Endodermal cell (in vitro differentiated cells): ENCODE measurements at regions not wholly inside any gene's neighbourhood (a gene's known extent, or its start where the extent isn't known, plus 50 kb on each side); places are given as distances from the start of the nearest gene placed in this dataset.

Experiments used
- DNase-seq: peaks from one replicate; pipeline ENCODE4 v3.0.0-alpha.2; 2017
- H3K27ac ChIP-seq: 2 replicates; pipeline ENCODE4 v1.5.1; 2013; ENCODE audit warnings: mild to moderate bottlenecking, low read depth, low read length, moderate library complexity
- H3K27me3 ChIP-seq: 2 replicates; pipeline ENCODE4 v1.6.1; 2013; ENCODE audit warnings: mild to moderate bottlenecking, low read length, moderate library complexity; ENCODE audit not compliant: insufficient read depth, control insufficient read depth, poor library complexity, severe bottlenecking
- H3K36me3 ChIP-seq: 2 replicates; pipeline ENCODE4 v1.7.0; 2013; ENCODE audit warnings: mild to moderate bottlenecking, low read length, moderate library complexity; ENCODE audit not compliant: control insufficient read depth, insufficient read depth
- H3K4me1 ChIP-seq: one replicate; pipeline ENCODE4 v1.7.0; 2013; ENCODE audit warnings: low read length; ENCODE audit not compliant: control insufficient read depth, insufficient read depth
- H3K4me3 ChIP-seq: 2 replicates; pipeline ENCODE4 v1.5.1; 2013; ENCODE audit warnings: mild to moderate bottlenecking, low read length, moderate library complexity
- H3K9ac ChIP-seq: 2 replicates; pipeline ENCODE4 v1.6.1; 2013; ENCODE audit warnings: mild to moderate bottlenecking, low read length, moderate library complexity; ENCODE audit not compliant: poor library complexity, severe bottlenecking; ENCODE audit errors: extremely low read depth
- H3K9me3 ChIP-seq: 2 replicates; pipeline ENCODE4 v1.6.1; 2013; ENCODE audit warnings: mild to moderate bottlenecking, low read length, moderate library complexity; ENCODE audit not compliant: control insufficient read depth
- H3K27ac Mint-ChIP-seq: 2 replicates; pipeline ENCODE4 v1.8.0; 2020; ENCODE audit warnings: mixed read lengths
- H3K27me3 Mint-ChIP-seq: 2 replicates; pipeline ENCODE4 v1.8.0; 2021; ENCODE audit warnings: mild to moderate bottlenecking, mixed read lengths; ENCODE audit not compliant: insufficient read depth
- H3K36me3 Mint-ChIP-seq: 2 replicates; pipeline ENCODE4 v1.8.0; 2020; ENCODE audit warnings: low read depth, mixed read lengths
- H3K4me1 Mint-ChIP-seq: 2 replicates; pipeline ENCODE4 v1.8.0; 2020; ENCODE audit warnings: mixed read lengths
- H3K4me3 Mint-ChIP-seq: 2 replicates; pipeline ENCODE4 v1.8.0; 2020; ENCODE audit warnings: mild to moderate bottlenecking, moderate library complexity, mixed read lengths
- H3K9me3 Mint-ChIP-seq: 2 replicates; pipeline ENCODE4 v1.8.0; 2020; ENCODE audit warnings: mild to moderate bottlenecking, mixed read lengths
- WGBS, 2 experiments: methylation state at CpG; one replicate each; pipeline versions ENCODE4 v1.1.5 to v1.1.7; 2013; ENCODE audit warnings: missing lambda C conversion rate in 2 of 2, mixed read lengths in 1 of 2; ENCODE audit not compliant: insufficient coverage in 1 of 2, insufficient read length in 1 of 2; 5-methylcytosine and 5-hydroxymethylcytosine counted together
- TF ChIP-seq, protein P1 (sequence below): fragments of 200-600 bp; sonication (generic); conservative IDR thresholded peaks from 2 replicates; pipeline ENCODE4 v1.5.0; 2021; ENCODE audit warnings: antibody characterized with exemption, mild to moderate bottlenecking

DNA sequence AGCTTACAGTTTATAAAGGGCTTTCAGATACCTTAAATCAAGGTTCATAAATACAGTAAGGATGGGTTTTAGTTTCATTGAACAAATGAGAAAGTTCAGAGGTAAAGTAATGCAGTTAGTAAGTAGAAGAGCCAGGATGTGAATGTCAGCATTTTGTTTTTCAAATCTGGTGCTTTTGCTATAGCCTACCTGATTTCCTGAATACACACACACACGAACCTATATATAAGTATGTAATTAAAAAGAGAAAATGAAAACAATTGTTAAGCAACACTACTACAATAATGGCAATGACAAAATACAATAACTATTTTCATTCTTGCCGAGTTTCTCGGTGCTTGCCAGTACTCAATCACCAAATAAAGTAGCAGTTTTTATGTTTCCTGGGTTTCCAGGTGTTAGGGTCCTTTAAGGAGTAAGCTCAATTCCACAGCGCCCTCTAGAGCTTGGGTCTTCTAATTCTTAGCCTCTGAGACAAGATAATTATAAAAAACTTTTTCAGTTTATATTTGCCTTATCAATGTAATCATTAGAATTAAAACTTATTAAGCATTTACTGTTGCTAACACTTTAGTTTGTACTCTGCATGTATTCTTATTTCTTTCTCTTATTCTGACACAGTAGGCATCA, 512.9 kb upstream of the ACVR2A start:
- no peak overlapping the region for H3K4me3 Mint-ChIP-seq
- DNase-seq, result peak; percentile 69
- H3K27me3 Mint-ChIP-seq, result no peaks in the 10 kb centered on the region

DNA sequence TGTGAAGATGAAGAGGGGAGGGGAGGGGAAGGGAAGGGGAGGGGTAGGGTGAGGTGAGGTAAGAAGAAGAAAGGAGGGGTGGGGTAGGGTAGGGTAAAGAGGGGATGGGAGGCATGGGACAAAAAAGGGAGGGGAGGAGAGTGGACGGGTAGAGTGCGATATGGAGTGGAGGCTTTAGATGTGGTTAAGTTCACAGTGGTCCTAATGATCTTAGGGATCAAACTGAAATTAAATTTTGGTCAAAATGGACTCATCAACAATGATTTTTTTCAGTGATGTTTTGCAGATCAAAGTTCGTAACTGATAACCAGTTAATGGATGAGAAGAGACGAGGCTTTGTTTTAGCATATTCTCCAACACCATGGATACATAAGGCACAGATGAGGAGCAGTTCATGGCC, 513.9 kb upstream of the ACVR2A start:
- H3K27ac ChIP-seq, result no peak overlapping the region
- no peaks in the 10 kb centered on the region for H3K27me3 ChIP-seq
- WGBS, 2 experiments, result 92 to 100% methylated on average over 3 to 4 of the region's 4 CpGs
- no peak overlapping the region for H3K4me3 Mint-ChIP-seq
- no peak overlapping the region for H3K4me3 ChIP-seq
- no peak for DNase-seq
- H3K27me3 Mint-ChIP-seq, result no peaks in the 10 kb centered on the region
- TF ChIP-seq, protein P1, sequence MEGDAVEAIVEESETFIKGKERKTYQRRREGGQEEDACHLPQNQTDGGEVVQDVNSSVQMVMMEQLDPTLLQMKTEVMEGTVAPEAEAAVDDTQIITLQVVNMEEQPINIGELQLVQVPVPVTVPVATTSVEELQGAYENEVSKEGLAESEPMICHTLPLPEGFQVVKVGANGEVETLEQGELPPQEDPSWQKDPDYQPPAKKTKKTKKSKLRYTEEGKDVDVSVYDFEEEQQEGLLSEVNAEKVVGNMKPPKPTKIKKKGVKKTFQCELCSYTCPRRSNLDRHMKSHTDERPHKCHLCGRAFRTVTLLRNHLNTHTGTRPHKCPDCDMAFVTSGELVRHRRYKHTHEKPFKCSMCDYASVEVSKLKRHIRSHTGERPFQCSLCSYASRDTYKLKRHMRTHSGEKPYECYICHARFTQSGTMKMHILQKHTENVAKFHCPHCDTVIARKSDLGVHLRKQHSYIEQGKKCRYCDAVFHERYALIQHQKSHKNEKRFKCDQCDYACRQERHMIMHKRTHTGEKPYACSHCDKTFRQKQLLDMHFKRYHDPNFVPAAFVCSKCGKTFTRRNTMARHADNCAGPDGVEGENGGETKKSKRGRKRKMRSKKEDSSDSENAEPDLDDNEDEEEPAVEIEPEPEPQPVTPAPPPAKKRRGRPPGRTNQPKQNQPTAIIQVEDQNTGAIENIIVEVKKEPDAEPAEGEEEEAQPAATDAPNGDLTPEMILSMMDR, result no peak
- H3K36me3 Mint-ChIP-seq, result no peaks in the 10 kb centered on the region
- no peaks in the 10 kb centered on the region for H3K36me3 ChIP-seq
- H3K27ac Mint-ChIP-seq, result no peak overlapping the region
- H3K9me3 ChIP-seq, result no peaks in the 10 kb centered on the region
- peaks cover 4% of the 10 kb centered on the region for H3K9me3 Mint-ChIP-seq
- H3K9ac ChIP-seq, result no peak overlapping the region
- no peaks in the 10 kb centered on the region for H3K4me1 Mint-ChIP-seq
- H3K4me1 ChIP-seq, result no peaks in the 10 kb centered on the region

More for the DNA sequence above, 512.9 kb upstream of the ACVR2A start:
- H3K27me3 ChIP-seq, result no peaks in the 10 kb centered on the region
- no peak overlapping the region for H3K27ac ChIP-seq
- H3K9me3 ChIP-seq, result no peaks in the 10 kb centered on the region
- H3K4me1 Mint-ChIP-seq, result no peaks in the 10 kb centered on the region
- H3K4me3 ChIP-seq, result no peak overlapping the region
- no peak overlapping the region for H3K27ac Mint-ChIP-seq
- 24 to 44% methylated on average over 2 to 3 of the region's 4 CpGs for WGBS, 2 experiments
- no peaks in the 10 kb centered on the region for H3K36me3 Mint-ChIP-seq
- H3K9me3 Mint-ChIP-seq, result peaks cover 4% of the 10 kb centered on the region
- H3K36me3 ChIP-seq, result no peaks in the 10 kb centered on the region
- H3K4me1 ChIP-seq, result no peaks in the 10 kb centered on the region
- H3K9ac ChIP-seq, result no peak overlapping the region
- TF ChIP-seq, protein P1, result peak; percentile 87

DNA sequence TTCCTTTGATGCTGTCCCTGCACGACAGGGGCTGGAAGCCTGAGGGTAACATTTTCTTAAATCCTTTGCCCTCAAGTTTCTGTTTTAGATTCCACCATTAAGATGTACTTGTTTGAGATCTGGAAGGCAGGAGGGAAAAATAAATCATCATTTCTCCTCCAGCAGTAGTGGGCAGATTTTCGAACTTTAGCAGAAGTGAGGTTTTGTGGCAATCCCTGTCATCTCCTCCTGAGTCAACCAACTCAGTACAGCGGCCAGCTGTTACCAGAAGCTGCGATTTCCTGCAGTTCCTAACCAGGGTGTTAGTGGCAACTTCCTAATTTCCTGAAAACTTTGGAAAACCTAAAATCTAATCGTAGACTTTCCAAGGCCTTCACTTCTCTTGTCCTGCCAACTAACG, 517.2 kb upstream of the ACVR2A start:
- Histone ChIP-seq H3K9me3 (no peaks in the 10 kb centered on the region), H3K36me3 (no peaks in the 10 kb centered on the region), H3K27me3 (no peaks in the 10 kb centered on the region), H3K4me1 (no peaks in the 10 kb centered on the region), H3K9ac (no peak overlapping the region), H3K27ac (no peak overlapping the region), H3K4me3 (no peak overlapping the region)
- H3K27me3 Mint-ChIP-seq, result no peaks in the 10 kb centered on the region
- no peaks in the 10 kb centered on the region for H3K4me1 Mint-ChIP-seq
- H3K27ac Mint-ChIP-seq, result no peak overlapping the region
- no peaks in the 10 kb centered on the region for H3K36me3 Mint-ChIP-seq
- DNase-seq, result no peak
- no peaks in the 10 kb centered on the region for H3K9me3 Mint-ChIP-seq
- TF ChIP-seq, protein P1, result no peak
- 86 to 93% methylated on average over 2 to 6 of the region's 6 CpGs for WGBS, 2 experiments
- no peak overlapping the region for H3K4me3 Mint-ChIP-seq
